T-helper 1 cell treated with Interleukin-12 subunit alpha and Interleukin-12 subunit beta and Interleukin-4 antibody, amounts not matched to agents 30 μg/mL and 1 μg/mL, for 36 hours (primary cell): ENCODE measurements at regions not wholly inside any gene's neighbourhood (a gene's known extent, or its start where the extent isn't known, plus 50 kb on each side); places are given as distances from the start of the nearest gene placed in this dataset.
"Not testable (repeated sequence)": the region's sequence is repeated elsewhere in the genome, so short reads cannot be mapped to it uniquely, and the experiment has no call there.

ENCODE experiments used
- H3K27ac Mint-ChIP-seq: one replicate; pipeline ENCODE4 v1.8.0; 2021; ENCODE audit warnings: mild to moderate bottlenecking, mixed read lengths
- H3K27me3 Mint-ChIP-seq: one replicate; pipeline ENCODE4 v1.8.0; 2021; ENCODE audit warnings: low read depth, mixed read lengths
- H3K36me3 Mint-ChIP-seq: one replicate; pipeline ENCODE4 v1.8.0; 2021; ENCODE audit warnings: low read depth, mixed read lengths
- H3K4me1 Mint-ChIP-seq: one replicate; pipeline ENCODE4 v1.8.0; 2021; ENCODE audit warnings: low read depth, mixed read lengths
- H3K4me3 Mint-ChIP-seq: one replicate; pipeline ENCODE4 v1.8.0; 2021; ENCODE audit warnings: mild to moderate bottlenecking, moderate library complexity, mixed read lengths
- H3K9me3 Mint-ChIP-seq: one replicate; pipeline ENCODE4 v1.8.0; 2021; ENCODE audit warnings: mixed read lengths

GRCh38 chr2:184261818-184262217 is 336.5 kb upstream of the ZNF804A start:
- Mint-ChIP-seq H3K9me3 (no peaks in the 10 kb centered on the region), H3K27ac (no peak overlapping the region), H3K4me1 (no peaks in the 10 kb centered on the region), H3K4me3 (no peak overlapping the region), H3K27me3 (no peaks in the 10 kb centered on the region), H3K36me3 (no peaks in the 10 kb centered on the region)

GRCh38 chr2:184268900-184269477 is 329.3 kb upstream of the ZNF804A start:
- H3K27ac Mint-ChIP-seq = no peak overlapping the region
- no peaks in the 10 kb centered on the region for H3K27me3 Mint-ChIP-seq
- no peak overlapping the region for H3K4me3 Mint-ChIP-seq
- H3K4me1 Mint-ChIP-seq = no peaks in the 10 kb centered on the region
- no peaks in the 10 kb centered on the region for H3K9me3 Mint-ChIP-seq
- H3K36me3 Mint-ChIP-seq = no peaks in the 10 kb centered on the region

- H3K27ac Mint-ChIP-seq = no peak overlapping the region
- no peaks in the 10 kb centered on the region for H3K27me3 Mint-ChIP-seq
- no peaks in the 10 kb centered on the region for H3K9me3 Mint-ChIP-seq
- no peaks in the 10 kb centered on the region for H3K36me3 Mint-ChIP-seq
- H3K4me1 Mint-ChIP-seq = no peaks in the 10 kb centered on the region
- no peak overlapping the region for H3K4me3 Mint-ChIP-seq
Observed at GRCh38 chr2:184270660-184271059, 327.7 kb upstream of the ZNF804A start.

GRCh38 chr2:184272056-184272455 is 326.3 kb upstream of the ZNF804A start:
- no peaks in the 10 kb centered on the region for H3K4me1 Mint-ChIP-seq
- no peak overlapping the region for H3K27ac Mint-ChIP-seq
- H3K4me3 Mint-ChIP-seq = no peak overlapping the region
- H3K27me3 Mint-ChIP-seq = no peaks in the 10 kb centered on the region
- H3K9me3 Mint-ChIP-seq = no peaks in the 10 kb centered on the region
- no peaks in the 10 kb centered on the region for H3K36me3 Mint-ChIP-seq

- H3K4me3 Mint-ChIP-seq = no peak overlapping the region
- no peaks in the 10 kb centered on the region for H3K36me3 Mint-ChIP-seq
- no peak overlapping the region for H3K27ac Mint-ChIP-seq
- no peaks in the 10 kb centered on the region for H3K4me1 Mint-ChIP-seq
- no peaks in the 10 kb centered on the region for H3K9me3 Mint-ChIP-seq
- no peaks in the 10 kb centered on the region for H3K27me3 Mint-ChIP-seq
Observed at GRCh38 chr2:184294831-184295230, 303.5 kb upstream of the ZNF804A start.

GRCh38 chr2:184297085-184297484 is 301.2 kb upstream of the ZNF804A start:
- Mint-ChIP-seq H3K27ac (no peak overlapping the region), H3K27me3 (no peaks in the 10 kb centered on the region), H3K36me3 (no peaks in the 10 kb centered on the region), H3K9me3 (no peaks in the 10 kb centered on the region), H3K4me3 (no peak overlapping the region), H3K4me1 (no peaks in the 10 kb centered on the region)

- Mint-ChIP-seq H3K27me3 (no peaks in the 10 kb centered on the region), H3K4me3 (no peak overlapping the region), H3K4me1 (no peaks in the 10 kb centered on the region), H3K36me3 (no peaks in the 10 kb centered on the region), H3K27ac (no peak overlapping the region), H3K9me3 (no peaks in the 10 kb centered on the region)
Observed at GRCh38 chr2:184302506-184302905, 295.8 kb upstream of the ZNF804A start.

- H3K9me3 Mint-ChIP-seq = no peaks in the 10 kb centered on the region
- no peak overlapping the region for H3K4me3 Mint-ChIP-seq
- no peaks in the 10 kb centered on the region for H3K4me1 Mint-ChIP-seq
- no peaks in the 10 kb centered on the region for H3K36me3 Mint-ChIP-seq
- no peak overlapping the region for H3K27ac Mint-ChIP-seq
- no peaks in the 10 kb centered on the region for H3K27me3 Mint-ChIP-seq
Observed at GRCh38 chr2:184304006-184304405, 294.3 kb upstream of the ZNF804A start.

- H3K27me3 Mint-ChIP-seq = no peaks in the 10 kb centered on the region
- H3K36me3 Mint-ChIP-seq = no peaks in the 10 kb centered on the region
- no peaks in the 10 kb centered on the region for H3K4me1 Mint-ChIP-seq
- no peak overlapping the region for H3K4me3 Mint-ChIP-seq
- no peaks in the 10 kb centered on the region for H3K9me3 Mint-ChIP-seq
- H3K27ac Mint-ChIP-seq = no peak overlapping the region
Observed at GRCh38 chr2:184305105-184305504, 293.2 kb upstream of the ZNF804A start.

GRCh38 chr2:184308706-184309105 is 289.6 kb upstream of the ZNF804A start:
- Mint-ChIP-seq H3K4me1 (no peaks in the 10 kb centered on the region), H3K27me3 (no peaks in the 10 kb centered on the region)

GRCh38 chr2:184312970-184313369 is 285.4 kb upstream of the ZNF804A start:
- Mint-ChIP-seq H3K9me3 (no peaks in the 10 kb centered on the region), H3K4me3 (no peak overlapping the region), H3K36me3 (no peaks in the 10 kb centered on the region), H3K27me3 (no peaks in the 10 kb centered on the region), H3K27ac (no peak overlapping the region), H3K4me1 (no peaks in the 10 kb centered on the region)

More at GRCh38 chr2:184308706-184309105, 289.6 kb upstream of the ZNF804A start:
- Mint-ChIP-seq H3K9me3 (no peaks in the 10 kb centered on the region), H3K27ac (no peak overlapping the region), H3K36me3 (no peaks in the 10 kb centered on the region), H3K4me3 (no peak overlapping the region)

GRCh38 chr2:184314829-184315228 is 283.5 kb upstream of the ZNF804A start:
- Mint-ChIP-seq H3K36me3 (no peaks in the 10 kb centered on the region), H3K9me3 (no peaks in the 10 kb centered on the region), H3K27ac (no peak overlapping the region), H3K4me1 (no peaks in the 10 kb centered on the region), H3K27me3 (no peaks in the 10 kb centered on the region), H3K4me3 (no peak overlapping the region)

- no peaks in the 10 kb centered on the region for H3K27me3 Mint-ChIP-seq
- no peaks in the 10 kb centered on the region for H3K36me3 Mint-ChIP-seq
Observed at GRCh38 chr2:184316921-184317320, 281.4 kb upstream of the ZNF804A start.

GRCh38 chr2:184322615-184323014 is 275.7 kb upstream of the ZNF804A start:
- Mint-ChIP-seq H3K27ac (no peak overlapping the region), H3K4me1 (no peaks in the 10 kb centered on the region), H3K4me3 (no peak overlapping the region)

More at GRCh38 chr2:184316921-184317320, 281.4 kb upstream of the ZNF804A start:
- Mint-ChIP-seq H3K27ac (no peak overlapping the region), H3K9me3 (no peaks in the 10 kb centered on the region), H3K4me3 (no peak overlapping the region), H3K4me1 (no peaks in the 10 kb centered on the region)

GRCh38 chr2:184326066-184326465 is 272.3 kb upstream of the ZNF804A start:
- no peaks in the 10 kb centered on the region for H3K27me3 Mint-ChIP-seq
- H3K4me3 Mint-ChIP-seq = no peak overlapping the region
- no peaks in the 10 kb centered on the region for H3K4me1 Mint-ChIP-seq
- no peaks in the 10 kb centered on the region for H3K36me3 Mint-ChIP-seq
- H3K9me3 Mint-ChIP-seq = no peaks in the 10 kb centered on the region
- H3K27ac Mint-ChIP-seq = no peak overlapping the region

More at GRCh38 chr2:184322615-184323014, 275.7 kb upstream of the ZNF804A start:
- Mint-ChIP-seq H3K27me3 (no peaks in the 10 kb centered on the region), H3K9me3 (no peaks in the 10 kb centered on the region), H3K36me3 (no peaks in the 10 kb centered on the region)

GRCh38 chr2:184327805-184328204 is 270.5 kb upstream of the ZNF804A start:
- H3K9me3 Mint-ChIP-seq, H3K27ac Mint-ChIP-seq, H3K36me3 Mint-ChIP-seq, H3K27me3 Mint-ChIP-seq, H3K4me1 Mint-ChIP-seq, H3K4me3 Mint-ChIP-seq: not testable (repeated sequence)
